Lower leg skin (tissue), 3 donors: ENCODE measurements at regions not wholly inside any gene's neighbourhood (a gene's known extent, or its start where the extent isn't known, plus 50 kb on each side); places are given as distances from the start of the nearest gene placed in this dataset.

Experiments used
- CTCF ChIP-seq, 3 donors: fragments of 450-650 bp; IDR thresholded peaks; one replicate each; pipeline ENCODE4 v1.5.1; 2016; ENCODE audit warnings: antibody characterized with exemption in 3 of 3, mild to moderate bottlenecking in 3 of 3, moderate library complexity in 2 of 3
- POLR2A ChIP-seq, 2 donors: fragments of 450-650 bp; IDR thresholded peaks; one replicate each; pipeline ENCODE4 v1.6.1; 2016 to 2017; ENCODE audit warnings: antibody characterized with exemption in 2 of 2, mild to moderate bottlenecking in 1 of 2, moderate library complexity in 1 of 2

GRCh38 chr2:144774809-144775208 is 254.9 kb upstream of the ZEB2 start:
- TF ChIP-seq CTCF (IDR thresholded peaks at IDR 0.05) (no peak), POLR2A (IDR thresholded peaks at IDR 0.05) (no peak)
